ENCODE measurements at regions not wholly inside any gene's neighbourhood (a gene's known extent, or its start where the extent isn't known, plus 50 kb on each side); places are given as distances from the start of the nearest gene placed in this dataset.

DNA sequence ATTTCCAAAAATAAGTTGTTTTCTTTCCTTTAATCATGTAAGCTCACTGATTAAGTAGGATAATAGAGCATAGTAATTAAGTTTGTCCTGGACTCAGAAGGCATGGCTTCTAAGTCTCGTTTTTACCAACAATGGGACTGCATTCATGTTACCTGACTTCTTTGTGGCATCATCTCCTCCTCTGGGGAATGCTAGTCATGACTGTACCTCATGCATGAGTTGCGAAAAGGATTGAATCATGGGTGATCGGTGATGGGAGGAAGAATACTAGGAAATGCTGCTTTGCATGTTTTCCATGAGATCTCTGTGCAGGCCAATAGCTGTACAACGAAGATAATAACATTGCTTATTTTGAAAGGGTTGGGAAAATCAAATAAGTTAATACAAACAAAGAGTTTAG lies 981.6 kb downstream of the CNTNAP5 start:
- TF ChIP-seq, protein P1, sequence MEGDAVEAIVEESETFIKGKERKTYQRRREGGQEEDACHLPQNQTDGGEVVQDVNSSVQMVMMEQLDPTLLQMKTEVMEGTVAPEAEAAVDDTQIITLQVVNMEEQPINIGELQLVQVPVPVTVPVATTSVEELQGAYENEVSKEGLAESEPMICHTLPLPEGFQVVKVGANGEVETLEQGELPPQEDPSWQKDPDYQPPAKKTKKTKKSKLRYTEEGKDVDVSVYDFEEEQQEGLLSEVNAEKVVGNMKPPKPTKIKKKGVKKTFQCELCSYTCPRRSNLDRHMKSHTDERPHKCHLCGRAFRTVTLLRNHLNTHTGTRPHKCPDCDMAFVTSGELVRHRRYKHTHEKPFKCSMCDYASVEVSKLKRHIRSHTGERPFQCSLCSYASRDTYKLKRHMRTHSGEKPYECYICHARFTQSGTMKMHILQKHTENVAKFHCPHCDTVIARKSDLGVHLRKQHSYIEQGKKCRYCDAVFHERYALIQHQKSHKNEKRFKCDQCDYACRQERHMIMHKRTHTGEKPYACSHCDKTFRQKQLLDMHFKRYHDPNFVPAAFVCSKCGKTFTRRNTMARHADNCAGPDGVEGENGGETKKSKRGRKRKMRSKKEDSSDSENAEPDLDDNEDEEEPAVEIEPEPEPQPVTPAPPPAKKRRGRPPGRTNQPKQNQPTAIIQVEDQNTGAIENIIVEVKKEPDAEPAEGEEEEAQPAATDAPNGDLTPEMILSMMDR (IDR thresholded peaks at IDR 0.05 in 4 of 5, conservative IDR thresholded peaks at IDR 0.05 in 1 of 5), result no peak
- no peak for TF ChIP-seq POLR2A (IDR thresholded peaks at IDR 0.05)

Data from gastrocnemius medialis (tissue), 4 donors.